GM12878 (cell line): ENCODE measurements at regions not wholly inside any gene's neighbourhood (a gene's known extent, or its start where the extent isn't known, plus 50 kb on each side); places are given as distances from the start of the nearest gene placed in this dataset.

Experiments used
- ATAC-seq: fragments of 200-7000 bp; cut with Tn5 transposase; 3 replicates; pipeline ENCODE4 v1.9.1; 2020; ENCODE audit warnings: mild to moderate bottlenecking, moderate library complexity
- BruUV-seq: library from RNA; stranded (reverse); fragments of 400-500 nt; replicated peaks from 2 replicates; lab custom pipeline; 2021; lab: Mats Ljungman, UMichigan
- CTCF ChIA-PET: fragments of 300-600 bp; sonication (Branson Sonifier 250); formaldehyde crosslinking; extraction: SDS; loops from one replicate; lab custom pipeline; 2021; ENCODE audit warnings: inconsistent platforms; lab: Yijun Ruan, JAX
- POLR2A ChIA-PET: fragments of 350-600 bp; formaldehyde crosslinking; extraction: SDS; loops from one replicate; lab custom pipeline; 2021; ENCODE audit warnings: inconsistent platforms; lab: Charles Lee
- RAD21 ChIA-PET: fragments of 300-600 bp; sonication (Branson Sonifier 250); formaldehyde crosslinking; loops from one replicate; lab custom pipeline; 2023; ENCODE audit warnings: antibody characterized with exemption; ENCODE audit not compliant: unreplicated experiment; lab: Charles Lee
- SMC1A ChIA-PET: fragments of 300-600 bp; sonication (Branson Sonifier 250); formaldehyde crosslinking; loops from one replicate; lab custom pipeline; 2023; ENCODE audit not compliant: unreplicated experiment, uncharacterized antibody; lab: Charles Lee
- DNase-seq: peaks from one replicate; pipeline ENCODE4 v3.0.0-alpha.2; 2011; ENCODE audit warnings: low read depth, low spot score
- FAIRE-seq: peaks from 3 replicates; lab custom pipeline; 2011; peaks lifted over from hg19 to GRCh38; lab: Jason Lieb, UNC
- H2AFZ ChIP-seq: 2 replicates; pipeline ENCODE4 v1.6.0; 2011; ENCODE audit warnings: low read depth, low read length, control low read depth; ENCODE audit not compliant: control insufficient read depth
- H3K27ac ChIP-seq: 2 replicates; pipeline ENCODE4 v1.5.1; 2011; ENCODE audit warnings: control low read depth; ENCODE audit not compliant: control insufficient read depth, insufficient read depth
- H3K27me3 ChIP-seq, 2 experiments: replicated peaks in 1 of 2; 2 replicates each; pipeline versions ENCODE4 v1.6.0 to v1.6.1; 2011; ENCODE audit warnings: low read length in 1 of 2; ENCODE audit not compliant: control insufficient read depth in 2 of 2, insufficient read depth in 2 of 2
- H3K36me3 ChIP-seq, 2 experiments: 2 replicates each; pipeline ENCODE4 v1.5.1; 2011; ENCODE audit warnings: low read length in 1 of 2; ENCODE audit not compliant: control insufficient read depth in 2 of 2, insufficient read depth in 2 of 2
- H3K4me1 ChIP-seq: 2 replicates; pipeline ENCODE4 v1.6.1; 2011; ENCODE audit warnings: mild to moderate bottlenecking, low read length, moderate library complexity, mixed read lengths; ENCODE audit not compliant: control insufficient read depth, insufficient read depth
- H3K4me2 ChIP-seq: 2 replicates; pipeline ENCODE4 v1.6.0; 2011; ENCODE audit warnings: control low read depth; ENCODE audit not compliant: control insufficient read depth, insufficient read depth
- H3K4me3 ChIP-seq: fragments of 200-600 bp; sonication (generic); 2 replicates; pipeline ENCODE4 v1.5.1; 2016
- H3K79me2 ChIP-seq: 2 replicates; pipeline ENCODE4 v1.6.0; 2011; ENCODE audit warnings: low read length; ENCODE audit not compliant: control insufficient read depth, insufficient read depth
- H3K9ac ChIP-seq: 2 replicates; pipeline ENCODE4 v1.8.0; 2011; ENCODE audit warnings: low read length, control low read depth, mixed read lengths; ENCODE audit not compliant: control insufficient read depth, insufficient read depth
- H3K9me3 ChIP-seq: replicated peaks from 3 replicates; pipeline ENCODE4 v1.5.1; 2011; ENCODE audit warnings: mild to moderate bottlenecking, low read length; ENCODE audit not compliant: control insufficient read depth, insufficient read depth
- H4K20me1 ChIP-seq: 2 replicates; pipeline ENCODE4 v1.6.0; 2011; ENCODE audit not compliant: control insufficient read depth, insufficient read depth
- ATF2 ChIP-seq: IDR thresholded peaks from 2 replicates; pipeline ENCODE4 v1.6.1; 2012; ENCODE audit warnings: low read length, inconsistent platforms
- GATAD2B ChIP-seq: fragments of 450-650 bp; conservative IDR thresholded peaks from 2 replicates; pipeline ENCODE4 v1.6.1; 2017; ENCODE audit warnings: low read depth, mild to moderate bottlenecking, moderate library complexity
- JUND ChIP-seq: IDR thresholded peaks from 2 replicates; pipeline ENCODE4 v1.6.1; 2012; ENCODE audit warnings: low read depth, mild to moderate bottlenecking, low read length, improper control_type of control experiment, moderate library complexity
- MAX ChIP-seq: IDR thresholded peaks from 2 replicates; pipeline ENCODE4 v1.6.1; 2012; ENCODE audit warnings: low read depth, low read length, improper control_type of control experiment
- PAX5 ChIP-seq: IDR thresholded peaks from 2 replicates; pipeline ENCODE4 v1.6.1; 2011; ENCODE audit warnings: low read depth, low read length, borderline replicate concordance
- PBX3 ChIP-seq: IDR thresholded peaks from 2 replicates; pipeline ENCODE4 v1.6.1; 2011; ENCODE audit warnings: mild to moderate bottlenecking, low read depth, low read length, moderate library complexity; ENCODE audit not compliant: insufficient replicate concordance
- USF2 ChIP-seq: IDR thresholded peaks from 2 replicates; pipeline ENCODE4 v1.6.1; 2011; ENCODE audit warnings: low read depth, low read length, improper control_type of control experiment, borderline replicate concordance
- ZNF592 ChIP-seq: fragments of 450-650 bp; IDR thresholded peaks from 2 replicates; pipeline ENCODE4 v1.6.1; 2017; ENCODE audit warnings: mild to moderate bottlenecking, moderate library complexity
- WGBS: methylation state at CpG from one replicate; pipeline ENCODE4 v1.1.6; 2016; ENCODE audit warnings: low lambda C conversion rate; ENCODE audit not compliant: insufficient replicate concordance, insufficient coverage; ENCODE audit errors: missing lambda C conversion rate; 5-methylcytosine and 5-hydroxymethylcytosine counted together
- in situ Hi-C: fragments of 300-500 bp; cut with MboI; formaldehyde crosslinking; loops from 9 replicates; pipeline ENCODE4 v1.14.3; 2018; ENCODE audit warnings: mixed read lengths
- intact Hi-C: fragments of 100-400 bp; cut with micrococcal nuclease; formaldehyde crosslinking; loops from one replicate; pipeline ENCODE4 v1.14.2; 2022; ENCODE audit not compliant: unreplicated experiment

GRCh38 chr13:104641309-104641708 is 1575.1 kb upstream of the SLC10A2 start:
- ATAC-seq, result no peak
- H3K36me3 ChIP-seq, result no peaks in the 10 kb centered on the region
- intact Hi-C loops, result no loop called here
- H3K9me3 ChIP-seq, result no peaks in the 10 kb centered on the region
- no peak overlapping the region for H2AFZ ChIP-seq
- WGBS, result 26% methylated on average over 5 of the region's 5 CpGs
- BruUV-seq, result no TSS peak
- POLR2A ChIA-PET, result no interaction called here
- H3K4me1 ChIP-seq, result no peaks in the 10 kb centered on the region
- TF ChIP-seq MAX (no peak), GATAD2B (no peak), ZNF592 (no peak), PAX5 (no peak), USF2 (no peak), JUND (no peak), ATF2 (no peak), PBX3 (no peak)
- TF ChIP-seq, all 136 proteins: peak for 0
- in situ Hi-C loops, result no loop called here
- DNase-seq, result no peak
- Histone ChIP-seq H3K4me2 (no peak overlapping the region), H3K79me2 (no peaks in the 10 kb centered on the region), H3K27ac (no peak overlapping the region), H4K20me1 (no peaks in the 10 kb centered on the region), H3K27me3 (no peaks in the 10 kb centered on the region), H3K9ac (no peak overlapping the region), H3K4me3 (no peak overlapping the region)
- FAIRE-seq, result no peak
- ChIA-PET CTCF (no interaction called here), RAD21 (no interaction called here), SMC1A (no interaction called here)
